ENCODE measurements at regions not wholly inside any gene's neighbourhood (a gene's known extent, or its start where the extent isn't known, plus 50 kb on each side); places are given as distances from the start of the nearest gene placed in this dataset.

DNA sequence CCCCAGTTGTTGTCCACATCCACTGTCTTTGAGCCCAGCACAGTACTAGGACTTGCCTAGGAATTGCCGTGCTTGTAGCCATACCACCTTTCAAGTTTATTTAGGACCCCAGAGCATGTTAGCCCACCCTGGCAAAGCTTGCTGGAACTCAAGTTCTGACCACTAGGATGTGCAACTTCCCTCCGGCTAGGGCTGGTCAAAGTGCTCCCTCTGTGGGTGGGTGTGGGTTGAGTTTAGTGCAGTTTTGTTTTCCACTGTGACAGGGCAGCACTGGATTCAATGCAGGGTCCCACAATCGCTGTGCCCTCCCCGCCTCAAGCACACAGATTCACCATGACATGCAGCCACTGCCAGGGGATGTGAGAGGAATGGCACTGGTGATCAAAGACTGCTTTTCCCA lies 96.0 kb downstream of the RASGEF1B start:
- Mint-ChIP-seq H3K36me3 (no peaks in the 10 kb centered on the region), H3K27ac (no peak overlapping the region), H3K4me1 (peaks cover 0 to 7% of the 10 kb centered on the region in 2 donors), H3K4me3 (no peak overlapping the region), H3K9me3 (no peaks in the 10 kb centered on the region), H3K27me3 (peaks cover 15 to 16% of the 10 kb centered on the region in 2 donors)
- ATAC-seq (replicated peaks) = no peak
- no peak for DNase-seq

GRCh38 chr4:81369886-81370285 lies 101.8 kb downstream of the RASGEF1B start:
- Mint-ChIP-seq H3K4me3 (no peak overlapping the region), H3K36me3 (no peaks in the 10 kb centered on the region), H3K27me3 (peaks cover 14 to 15% of the 10 kb centered on the region in 2 donors), H3K27ac (no peak overlapping the region), H3K4me1 (peaks cover 0 to 7% of the 10 kb centered on the region in 2 donors), H3K9me3 (no peaks in the 10 kb centered on the region)
- no peak for DNase-seq
- ATAC-seq (replicated peaks) = no peak

- H3K36me3 Mint-ChIP-seq = no peaks in the 10 kb centered on the region
- H3K27ac Mint-ChIP-seq = no peak overlapping the region
- ATAC-seq (replicated peaks) (no peak), DNase-seq (no peak)
- no peaks in the 10 kb centered on the region for H3K4me1 Mint-ChIP-seq
- H3K9me3 Mint-ChIP-seq = no peaks in the 10 kb centered on the region
- H3K4me3 Mint-ChIP-seq = no peak overlapping the region
- H3K27me3 Mint-ChIP-seq = peaks cover 11 to 13% of the 10 kb centered on the region in 2 donors
These were observed 104.9 kb downstream of the RASGEF1B start for GRCh38 chr4:81366779-81367178.

GRCh38 chr4:81360737-81361136 lies 111.0 kb downstream of the RASGEF1B start:
- no peak overlapping the region for H3K4me3 Mint-ChIP-seq
- DNase-seq (no peak), ATAC-seq (replicated peaks) (no peak)
- no peaks in the 10 kb centered on the region for H3K4me1 Mint-ChIP-seq
- H3K27ac Mint-ChIP-seq = no peak overlapping the region
- H3K36me3 Mint-ChIP-seq = no peaks in the 10 kb centered on the region
- peaks cover 4 to 6% of the 10 kb centered on the region in 2 donors for H3K27me3 Mint-ChIP-seq
- H3K9me3 Mint-ChIP-seq = no peaks in the 10 kb centered on the region

GRCh38 chr4:81359207-81359606 lies 112.5 kb downstream of the RASGEF1B start:
- H3K4me3 Mint-ChIP-seq = no peak overlapping the region
- DNase-seq (no peak), ATAC-seq (replicated peaks) (no peak)
- H3K9me3 Mint-ChIP-seq = no peaks in the 10 kb centered on the region
- H3K4me1 Mint-ChIP-seq = no peaks in the 10 kb centered on the region
- peaks cover 4 to 5% of the 10 kb centered on the region in 2 donors for H3K27me3 Mint-ChIP-seq
- peak overlapping the region; percentile 21 for H3K27ac Mint-ChIP-seq
- H3K36me3 Mint-ChIP-seq = no peaks in the 10 kb centered on the region

DNA sequence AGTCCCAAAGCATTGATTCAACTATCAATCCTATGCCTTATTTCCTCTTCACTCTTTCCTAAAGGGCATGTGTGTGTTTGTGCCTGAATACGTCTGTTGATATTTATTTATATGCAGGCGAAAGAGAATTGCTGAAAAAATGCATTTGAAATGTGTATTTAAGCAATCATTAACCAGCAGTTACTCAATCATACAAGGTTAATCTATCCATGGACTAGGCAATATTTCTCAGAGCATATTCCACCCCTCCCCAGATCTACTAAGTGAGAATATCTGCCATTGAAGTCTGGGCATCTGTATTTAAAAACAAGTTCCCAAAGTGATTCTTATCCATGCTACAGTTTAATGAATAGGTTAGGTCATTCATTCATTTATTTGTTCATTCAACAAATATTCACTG lies 113.6 kb downstream of the RASGEF1B start:
- ATAC-seq (replicated peaks) = no peak
- H3K36me3 Mint-ChIP-seq = no peaks in the 10 kb centered on the region

DNA sequence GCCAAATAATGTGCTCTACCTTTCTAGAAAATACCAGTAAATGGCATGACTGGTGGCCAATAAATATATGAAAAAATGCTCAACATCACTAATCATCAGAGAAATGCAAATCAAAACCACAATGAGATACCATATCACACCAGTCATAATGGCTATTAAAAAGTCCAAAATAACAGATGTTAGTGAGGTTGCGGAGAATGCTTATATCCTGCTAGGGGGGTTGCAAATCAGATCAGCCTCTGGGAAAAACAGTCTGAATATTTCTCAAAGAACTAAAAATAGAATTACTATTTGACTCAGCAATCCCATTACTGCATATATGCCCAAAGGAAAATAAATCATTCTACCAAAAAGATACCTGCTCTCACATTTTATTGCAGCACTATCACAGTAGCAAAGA lies 115.1 kb downstream of the RASGEF1B start:
- DNase-seq = no peak
- Mint-ChIP-seq H3K4me3 (no peak overlapping the region), H3K9me3 (no peaks in the 10 kb centered on the region)

More for the DNA sequence above, 113.6 kb downstream of the RASGEF1B start:
- no peaks in the 10 kb centered on the region for H3K4me1 Mint-ChIP-seq
- peaks cover 5 to 8% of the 10 kb centered on the region in 2 donors for H3K27me3 Mint-ChIP-seq
- no peaks in the 10 kb centered on the region for H3K9me3 Mint-ChIP-seq
- no peak overlapping the region for H3K27ac Mint-ChIP-seq
- no peak for DNase-seq
- H3K4me3 Mint-ChIP-seq = no peak overlapping the region

GRCh38 chr4:81355136-81355535 lies 116.6 kb downstream of the RASGEF1B start:
- Mint-ChIP-seq H3K4me3 (no peak overlapping the region), H3K27ac (no peak overlapping the region), H3K36me3 (peaks cover 0 to 1% of the 10 kb centered on the region in 2 donors), H3K27me3 (peaks cover 0 to 12% of the 10 kb centered on the region in 2 donors), H3K4me1 (peaks cover 0 to 2% of the 10 kb centered on the region in 2 donors), H3K9me3 (no peaks in the 10 kb centered on the region)
- DNase-seq = no peak
- no peak for ATAC-seq (replicated peaks)

More for the DNA sequence above, 115.1 kb downstream of the RASGEF1B start:
- Mint-ChIP-seq H3K27me3 (peaks cover 0 to 12% of the 10 kb centered on the region in 2 donors), H3K4me1 (peaks cover 0 to under 1% of the 10 kb centered on the region in 2 donors), H3K36me3 (no peaks in the 10 kb centered on the region), H3K27ac (no peak overlapping the region)
- no peak for ATAC-seq (replicated peaks)

GRCh38 chr4:81353861-81354260 lies 117.8 kb downstream of the RASGEF1B start:
- Mint-ChIP-seq H3K27ac (no peak overlapping the region), H3K36me3 (peaks cover 0 to 1% of the 10 kb centered on the region in 2 donors), H3K27me3 (peaks cover 0 to 12% of the 10 kb centered on the region in 2 donors), H3K9me3 (no peaks in the 10 kb centered on the region), H3K4me3 (no peak overlapping the region), H3K4me1 (peaks cover 0 to 2% of the 10 kb centered on the region in 2 donors)
- ATAC-seq (replicated peaks) = no peak
- DNase-seq = no peak

- no peak overlapping the region for H3K27ac Mint-ChIP-seq
- no peaks in the 10 kb centered on the region for H3K9me3 Mint-ChIP-seq
- H3K4me1 Mint-ChIP-seq = peaks cover 0 to 2% of the 10 kb centered on the region in 2 donors
- ATAC-seq (replicated peaks) (no peak), DNase-seq (no peak)
- no peak overlapping the region for H3K4me3 Mint-ChIP-seq
- peaks cover 0 to 1% of the 10 kb centered on the region in 2 donors for H3K36me3 Mint-ChIP-seq
- H3K27me3 Mint-ChIP-seq = peaks cover 0 to 12% of the 10 kb centered on the region in 2 donors
These were observed 119.3 kb downstream of the RASGEF1B start for GRCh38 chr4:81352446-81352835.

DNA sequence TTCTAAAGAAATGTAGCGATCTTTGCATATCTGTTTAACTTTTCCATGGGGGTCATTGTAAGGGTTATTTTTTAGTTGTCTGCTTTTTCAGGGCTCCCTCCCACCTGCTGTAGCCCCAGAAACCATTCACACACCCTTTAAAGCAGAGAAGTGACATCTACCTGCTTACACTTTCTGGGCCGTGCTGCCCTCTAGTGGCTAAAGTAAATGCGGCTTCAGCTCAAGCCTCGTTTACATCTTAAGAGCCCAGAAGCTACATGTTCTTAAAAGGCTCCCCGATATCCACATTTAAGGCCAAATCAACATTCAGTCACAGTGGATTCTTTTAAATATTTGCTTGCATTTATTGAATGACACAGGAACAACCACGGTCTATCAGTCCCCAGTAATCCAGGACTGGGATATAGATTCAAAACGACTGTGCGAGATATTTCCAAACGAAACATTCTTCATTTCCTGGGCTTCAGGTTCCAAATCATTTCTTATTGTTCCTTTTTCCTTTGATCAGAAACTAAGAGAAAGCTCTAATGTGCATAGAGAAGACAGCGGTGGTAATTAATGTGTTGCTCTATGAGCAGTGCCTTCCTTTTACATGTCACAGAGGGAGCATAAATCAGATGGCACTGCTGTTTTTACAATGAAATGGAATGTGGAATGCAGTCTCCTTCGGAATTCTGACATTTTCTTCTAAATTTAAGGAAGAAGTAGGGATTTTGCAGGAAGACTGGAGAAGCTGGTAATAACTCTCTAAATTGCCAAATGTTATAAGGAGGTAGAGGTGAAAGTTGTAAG lies 119.9 kb downstream of the RASGEF1B start:
- Mint-ChIP-seq H3K27me3 (peaks cover 0 to 12% of the 10 kb centered on the region in 2 donors), H3K4me3 (no peak overlapping the region), H3K27ac (no peak overlapping the region), H3K4me1 (peaks cover 0 to 2% of the 10 kb centered on the region in 2 donors), H3K9me3 (no peaks in the 10 kb centered on the region), H3K36me3 (peaks cover 0 to 1% of the 10 kb centered on the region in 2 donors)
- ATAC-seq (replicated peaks) = peak; percentile 84
- DNase-seq = peak; percentile 35

GRCh38 chr4:81350040-81350439 lies 121.7 kb downstream of the RASGEF1B start:
- no peak overlapping the region for H3K27ac Mint-ChIP-seq
- peaks cover 0 to 12% of the 10 kb centered on the region in 2 donors for H3K27me3 Mint-ChIP-seq
- no peak overlapping the region for H3K4me3 Mint-ChIP-seq
- H3K4me1 Mint-ChIP-seq = peaks cover 0 to 2% of the 10 kb centered on the region in 2 donors
- DNase-seq (no peak), ATAC-seq (replicated peaks) (no peak)
- no peaks in the 10 kb centered on the region for H3K9me3 Mint-ChIP-seq
- peaks cover 0 to 1% of the 10 kb centered on the region in 2 donors for H3K36me3 Mint-ChIP-seq

GRCh38 chr4:81348778-81349094 lies 123.0 kb downstream of the RASGEF1B start:
- ATAC-seq (replicated peaks) (no peak), DNase-seq (no peak)
- peaks cover 0 to 1% of the 10 kb centered on the region in 2 donors for H3K36me3 Mint-ChIP-seq
- no peak overlapping the region for H3K27ac Mint-ChIP-seq
- H3K9me3 Mint-ChIP-seq = no peaks in the 10 kb centered on the region
- H3K4me1 Mint-ChIP-seq = peaks cover 0 to 2% of the 10 kb centered on the region in 2 donors
- peaks cover 0 to 12% of the 10 kb centered on the region in 2 donors for H3K27me3 Mint-ChIP-seq
- no peak overlapping the region for H3K4me3 Mint-ChIP-seq

- H3K4me3 Mint-ChIP-seq = no peak overlapping the region
These were observed 123.5 kb downstream of the RASGEF1B start for GRCh38 chr4:81348086-81348777.

GRCh38 chr4:81346719-81347118 lies 125.0 kb downstream of the RASGEF1B start:
- peaks cover 0 to 1% of the 10 kb centered on the region in 2 donors for H3K36me3 Mint-ChIP-seq
- peak overlapping the region; percentile 32 for H3K27ac Mint-ChIP-seq
- DNase-seq (no peak), ATAC-seq (replicated peaks) (no peak)
- H3K27me3 Mint-ChIP-seq = peaks cover 0 to 9% of the 10 kb centered on the region in 2 donors
- no peak overlapping the region for H3K4me3 Mint-ChIP-seq
- H3K4me1 Mint-ChIP-seq = peaks cover 0 to 2% of the 10 kb centered on the region in 2 donors
- H3K9me3 Mint-ChIP-seq = no peaks in the 10 kb centered on the region

More at GRCh38 chr4:81348086-81348777, 123.5 kb downstream of the RASGEF1B start:
- no peak overlapping the region for H3K27ac Mint-ChIP-seq
- H3K27me3 Mint-ChIP-seq = peaks cover 4 to 8% of the 10 kb centered on the region in 2 donors
- DNase-seq (no peak), ATAC-seq (replicated peaks) (no peak)
- peaks cover 0 to 2% of the 10 kb centered on the region in 2 donors for H3K4me1 Mint-ChIP-seq
- no peaks in the 10 kb centered on the region for H3K9me3 Mint-ChIP-seq
- peaks cover 0 to 1% of the 10 kb centered on the region in 2 donors for H3K36me3 Mint-ChIP-seq
